Cerebellar cortex (tissue), 1 donor: ENCODE measurements at regions not wholly inside any gene's neighbourhood (a gene's known extent, or its start where the extent isn't known, plus 50 kb on each side); places are given as distances from the start of the nearest gene placed in this dataset.
"Not testable (repeated sequence)": the region's sequence is repeated elsewhere in the genome, so short reads cannot be mapped to it uniquely, and the experiment has no call there.

ENCODE experiments used
- DNase-seq: peaks from one replicate; pipeline ENCODE4 v3.0.0-alpha.2; 2015; ENCODE audit warnings: low spot score

DNA sequence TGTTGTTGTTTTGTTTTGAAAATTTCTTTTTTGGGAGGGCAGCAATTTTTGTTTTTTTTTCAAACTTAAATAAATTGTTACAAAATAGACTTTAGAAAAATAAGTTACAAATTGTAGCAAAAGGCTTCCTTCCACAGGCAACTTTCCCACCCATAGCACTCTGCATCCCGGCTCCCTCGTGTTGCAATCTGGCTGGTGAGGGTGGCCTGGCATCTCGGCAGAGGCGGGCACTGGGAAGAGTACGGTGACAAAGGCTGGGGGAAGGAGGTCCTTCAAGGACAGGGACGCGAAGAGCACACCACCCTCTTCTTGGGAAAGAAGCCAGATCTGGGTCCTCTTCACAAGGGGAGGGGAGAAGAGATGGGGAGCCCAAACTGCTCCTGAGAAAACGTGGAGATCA lies 379.7 kb downstream of the OLFM4 start:
- DNase-seq, result no peak

GRCh38 chr13:53408847-53409568 lies 380.4 kb downstream of the OLFM4 start:
- no peak for DNase-seq

DNA sequence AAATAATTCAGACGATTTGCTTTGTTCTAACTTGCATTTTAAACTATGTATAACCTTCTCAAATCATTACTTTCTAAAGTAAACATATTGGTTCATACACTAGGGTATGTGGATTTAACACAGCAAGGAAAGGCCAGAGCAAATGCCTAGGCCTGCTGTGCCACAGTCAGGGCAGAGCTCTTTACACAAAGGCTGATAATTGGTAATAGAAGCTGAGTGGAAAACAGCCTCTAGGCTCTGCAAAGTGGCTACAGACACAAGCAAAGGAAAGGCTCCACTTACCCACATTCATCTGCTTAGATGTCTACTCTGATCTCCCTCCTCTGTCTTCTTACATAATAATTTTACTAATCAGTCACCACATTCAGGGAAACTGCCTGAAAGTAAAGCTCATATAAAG lies 382.9 kb downstream of the OLFM4 start:
- no peak for DNase-seq

GRCh38 chr13:53415135-53415534 lies 386.5 kb downstream of the OLFM4 start:
- DNase-seq, result no peak

- no peak for DNase-seq
These were observed 389.0 kb downstream of the OLFM4 start for GRCh38 chr13:53417601-53418000.

DNA sequence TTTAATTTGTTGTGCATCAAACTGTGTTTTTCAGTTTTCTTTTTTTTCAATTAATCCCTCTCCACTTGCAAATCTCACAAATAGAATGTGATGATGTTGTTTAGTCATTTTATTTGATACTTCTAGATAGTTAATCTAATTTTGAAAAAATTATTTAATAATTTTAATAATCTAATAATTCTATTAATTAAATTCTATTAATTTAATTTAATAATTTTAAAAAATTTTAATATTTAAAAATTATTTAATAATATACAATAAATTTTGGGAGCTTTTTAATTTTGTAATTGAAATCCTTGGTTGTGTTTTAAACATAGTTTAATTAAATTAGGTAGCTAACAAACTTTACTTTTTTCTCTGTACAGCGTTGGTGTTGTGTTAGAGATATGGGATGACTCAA lies 393.8 kb downstream of the OLFM4 start:
- DNase-seq, result no peak

DNA sequence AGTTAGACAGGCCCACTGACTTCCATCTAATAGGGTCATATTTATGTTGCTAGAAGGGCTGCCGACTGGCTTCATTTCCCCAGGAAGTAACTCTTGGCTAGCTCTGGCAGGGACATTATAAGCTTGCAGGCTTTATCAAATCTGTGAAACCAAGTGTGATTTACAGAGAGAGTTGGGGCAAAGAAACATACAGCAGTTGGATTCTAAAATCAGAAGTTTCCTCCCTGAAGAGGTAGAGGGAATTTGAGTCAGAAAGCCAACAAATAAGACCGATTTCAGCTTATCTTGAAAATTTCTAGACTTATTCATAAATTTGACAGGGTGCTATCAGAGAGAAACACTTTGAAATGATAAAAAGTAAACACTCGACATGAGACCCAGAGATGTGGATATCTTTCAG lies 407.8 kb downstream of the OLFM4 start:
- DNase-seq, result no peak

DNA sequence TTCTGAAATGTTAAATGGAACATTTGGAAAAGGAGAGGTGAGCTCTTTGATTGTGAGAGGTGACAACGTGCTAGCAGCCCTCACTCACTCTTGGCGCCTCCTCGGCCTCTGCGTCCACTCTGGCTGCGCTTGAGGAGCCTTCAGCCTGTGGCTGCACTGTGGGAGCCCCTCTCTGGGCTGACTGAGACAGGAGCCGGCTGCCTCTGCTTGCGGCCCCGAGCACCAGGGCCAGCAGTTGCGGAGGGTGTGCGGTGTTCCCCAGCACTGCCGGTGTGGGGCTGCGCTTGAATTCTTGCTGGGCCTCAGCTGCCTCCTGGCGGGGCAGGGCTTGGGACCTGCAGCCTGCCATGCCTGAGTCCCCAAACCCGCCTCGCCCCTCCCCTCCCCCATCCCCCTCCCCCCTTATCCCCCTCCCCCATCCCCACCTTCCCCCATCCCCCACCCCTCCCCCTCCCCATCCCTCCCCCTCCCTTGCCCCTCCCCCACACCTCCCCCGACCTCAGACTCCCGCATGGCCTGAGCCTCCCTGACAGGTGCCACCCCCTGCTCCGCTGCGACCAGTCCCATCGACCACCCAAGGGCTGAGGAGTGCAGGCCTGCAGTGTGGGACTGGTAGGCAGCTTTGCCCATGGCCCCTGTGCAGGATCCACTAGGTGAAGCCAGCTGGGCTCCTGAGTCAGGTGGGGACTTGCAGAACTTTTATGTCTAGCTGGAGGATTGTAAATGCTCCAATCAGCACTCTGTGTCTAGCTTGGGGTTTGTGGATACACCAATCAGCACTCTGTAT lies 411.0 kb downstream of the OLFM4 start:
- DNase-seq, result no peak

DNA sequence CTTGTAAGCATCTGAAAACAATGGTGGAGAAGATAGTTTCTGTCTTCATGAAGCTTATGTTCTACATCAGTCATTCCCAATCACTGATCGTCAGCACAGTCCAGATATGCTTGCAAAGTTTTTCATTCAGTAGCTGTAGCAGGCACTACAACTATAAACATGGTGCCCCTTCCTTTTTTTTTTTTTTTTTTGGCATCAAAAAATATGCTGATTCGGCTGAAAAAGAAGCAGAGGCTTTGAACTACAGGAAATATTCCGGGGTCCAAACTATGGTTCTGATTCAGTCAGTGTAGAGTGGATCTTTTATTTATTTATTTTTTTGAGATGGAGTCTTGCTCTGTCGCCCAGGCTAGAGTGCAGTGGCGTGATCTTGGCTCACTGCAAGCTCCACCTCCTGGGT lies 414.4 kb downstream of the OLFM4 start:
- DNase-seq, result no peak

GRCh38 chr13:53445686-53446085 lies 417.1 kb downstream of the OLFM4 start:
- peak; percentile 58 for DNase-seq

DNA sequence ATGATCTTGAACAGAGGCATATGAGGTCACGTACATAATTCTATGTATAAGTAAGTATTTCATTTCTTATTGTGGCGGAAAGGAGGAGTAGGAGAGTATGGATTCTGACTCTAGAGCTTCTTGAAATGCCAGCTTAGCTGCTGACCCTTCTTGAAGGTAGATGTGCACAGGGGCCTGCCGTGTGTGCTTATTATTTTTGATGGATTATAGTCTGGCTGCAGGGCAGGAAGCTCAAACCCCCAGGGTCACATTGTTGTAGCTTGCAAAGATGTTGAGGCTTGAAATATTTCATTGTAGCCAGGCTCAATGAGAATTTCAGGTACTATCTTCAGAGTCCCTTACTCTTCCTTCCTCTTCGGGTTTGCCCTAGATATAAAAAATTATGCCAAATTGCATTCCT lies 418.8 kb downstream of the OLFM4 start:
- DNase-seq, result no peak

- no peak for DNase-seq
These were observed 419.2 kb downstream of the OLFM4 start for GRCh38 chr13:53447863-53448262.

- DNase-seq, result not testable (repeated sequence)
These were observed 423.7 kb downstream of the OLFM4 start for GRCh38 chr13:53452263-53452808.

GRCh38 chr13:53460796-53461195 lies 432.2 kb downstream of the OLFM4 start:
- no peak for DNase-seq

GRCh38 chr13:53463106-53463505 lies 434.5 kb downstream of the OLFM4 start:
- DNase-seq, result no peak

- no peak for DNase-seq
These were observed 438.0 kb downstream of the OLFM4 start for GRCh38 chr13:53466576-53466975.

- DNase-seq, result no peak
These were observed 444.8 kb downstream of the OLFM4 start for GRCh38 chr13:53473397-53473796.

GRCh38 chr13:53474878-53475277 lies 446.3 kb downstream of the OLFM4 start:
- no peak for DNase-seq

- DNase-seq, result no peak
These were observed 462.1 kb downstream of the OLFM4 start for GRCh38 chr13:53490752-53491151.

GRCh38 chr13:53494406-53494805 lies 465.8 kb downstream of the OLFM4 start:
- no peak for DNase-seq

DNA sequence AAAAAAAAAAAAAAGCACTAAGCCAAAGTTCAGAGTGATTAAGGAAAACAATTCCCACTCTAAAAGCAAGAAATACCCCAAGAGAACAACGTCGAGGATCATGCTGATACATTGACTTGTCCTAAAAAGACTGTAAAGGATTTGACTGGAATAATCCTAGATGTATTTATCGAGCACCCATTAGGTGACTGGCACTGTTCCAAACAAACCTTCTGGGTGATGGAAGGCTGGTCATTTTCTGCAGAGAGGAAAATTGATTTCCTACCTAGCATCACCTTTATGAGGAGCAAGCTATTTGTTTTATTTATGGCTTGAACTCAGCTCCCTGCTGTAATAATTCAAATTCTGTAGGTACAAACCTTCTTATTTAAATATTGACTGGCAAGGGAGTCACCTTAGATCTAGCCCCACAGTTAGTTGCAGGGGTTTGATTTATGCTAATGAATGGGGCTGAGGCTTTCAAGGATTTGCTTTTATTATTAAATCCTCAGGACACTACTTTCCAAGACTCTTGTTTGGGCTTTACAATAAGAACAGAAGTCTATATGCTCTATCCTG lies 471.0 kb downstream of the OLFM4 start:
- DNase-seq, result no peak

DNA sequence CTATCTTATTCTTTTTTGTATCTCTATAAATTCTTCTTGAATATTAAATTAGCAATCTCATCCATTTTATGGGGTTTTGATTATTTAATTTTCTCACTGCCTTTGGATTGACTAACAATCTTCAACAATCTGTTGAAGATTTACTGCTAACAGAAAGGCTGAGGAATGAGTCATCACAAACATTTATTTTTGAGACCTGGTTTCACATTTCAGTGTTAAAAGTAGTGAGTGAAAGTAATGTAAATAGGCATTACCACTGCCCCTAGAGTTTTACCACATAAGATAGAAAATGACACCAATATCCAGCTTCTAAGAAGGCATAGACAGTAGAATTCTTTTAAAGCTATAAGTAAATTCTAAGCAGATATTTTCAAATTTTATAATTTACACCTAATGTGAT lies 472.8 kb downstream of the OLFM4 start:
- no peak for DNase-seq

- DNase-seq, result no peak
These were observed 479.1 kb downstream of the OLFM4 start for GRCh38 chr13:53507741-53508140.
